ENCODE measurements at regions not wholly inside any gene's neighbourhood (a gene's known extent, or its start where the extent isn't known, plus 50 kb on each side); places are given as distances from the start of the nearest gene placed in this dataset.
"Not testable (repeated sequence)": the region's sequence is repeated elsewhere in the genome, so short reads cannot be mapped to it uniquely, and the experiment has no call there.

DNA sequence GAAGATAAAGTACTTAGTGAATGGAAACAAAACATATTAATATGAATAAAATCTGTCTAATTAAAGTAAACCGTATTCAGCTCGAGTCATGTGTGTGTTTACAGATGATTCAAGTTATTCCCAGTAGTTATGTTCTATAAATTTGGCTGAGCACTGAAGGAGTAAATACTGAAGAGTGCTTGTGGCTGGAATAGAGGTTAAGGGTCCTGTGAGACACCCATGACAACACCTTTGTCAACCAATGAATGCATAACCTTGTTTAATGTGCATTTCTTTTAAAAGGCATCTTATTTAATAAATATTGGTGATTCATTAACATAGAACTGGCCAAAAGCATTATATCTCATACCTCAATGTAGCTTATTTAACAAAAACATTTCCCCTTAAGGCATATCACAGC is 577.8 kb upstream of the SLITRK5 start:
- DNase-seq (ENCODE audit: low read depth, low spot score), result no peak

DNA sequence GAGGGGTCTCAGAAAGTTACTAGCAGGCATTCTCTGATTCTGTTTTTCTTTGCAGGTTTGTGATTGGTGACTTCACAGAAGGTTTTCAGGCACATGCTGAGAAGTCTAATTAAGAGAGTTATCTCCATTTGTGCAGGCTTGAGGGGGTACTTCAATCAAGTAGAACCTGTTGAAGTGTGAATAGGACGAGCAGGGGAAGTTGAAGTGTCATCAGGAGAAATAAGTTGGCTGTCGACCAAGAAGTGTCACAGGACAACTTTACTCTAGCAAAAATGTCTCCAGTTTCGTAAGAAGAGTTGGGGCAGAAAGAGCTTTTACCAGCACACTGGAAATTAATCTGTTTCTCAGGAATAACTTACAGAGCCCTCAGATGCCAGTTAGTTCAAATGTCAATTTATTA is 576.5 kb upstream of the SLITRK5 start:
- DNase-seq (ENCODE audit: low read depth, low spot score), result no peak

DNA sequence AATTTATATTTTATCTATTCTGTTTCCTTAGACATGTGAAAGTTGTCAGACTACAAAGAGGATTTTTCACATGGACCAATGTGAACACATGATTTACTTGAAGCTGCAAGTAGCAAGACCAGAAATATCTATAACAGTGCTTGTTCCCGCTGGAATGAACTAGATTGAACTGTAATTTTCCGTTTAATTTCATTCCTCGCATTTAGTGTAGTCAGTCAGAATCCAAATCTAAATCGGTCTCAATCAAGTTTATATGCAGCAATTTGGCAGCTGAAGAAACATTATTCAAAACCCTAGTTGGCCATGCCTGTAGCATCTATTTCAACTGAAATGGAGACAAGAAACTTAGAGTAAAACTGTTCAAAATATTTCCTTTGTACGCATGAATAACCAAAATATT is 570.7 kb upstream of the SLITRK5 start:
- no peak for DNase-seq (ENCODE audit: low read depth, low spot score)

- DNase-seq (ENCODE audit: low read depth, low spot score), result no peak
Measured at GRCh38 chr13:87107651-87108050, 563.5 kb upstream of the SLITRK5 start.

DNA sequence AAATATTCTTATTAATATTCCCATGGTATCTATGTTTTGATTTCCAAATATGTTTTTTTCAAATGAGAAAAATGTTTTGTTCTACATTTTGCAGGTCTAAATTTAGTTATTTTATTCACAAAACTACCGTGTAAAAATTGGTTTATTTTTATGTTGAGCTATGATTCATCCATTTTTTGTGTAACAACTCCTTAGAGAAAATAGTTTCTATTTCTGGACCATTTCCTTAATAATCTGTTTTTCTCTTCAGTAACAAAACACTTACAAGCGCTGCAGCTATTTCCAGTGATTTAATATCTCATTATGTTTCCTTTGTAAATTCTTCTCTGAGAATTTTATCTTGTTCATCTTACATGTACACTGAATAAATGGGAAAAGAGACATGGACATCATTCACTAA is 550.7 kb upstream of the SLITRK5 start:
- DNase-seq (ENCODE audit: low read depth, low spot score), result no peak

- DNase-seq (ENCODE audit: low read depth, low spot score), result no peak
Measured at GRCh38 chr13:87122551-87122950, 548.6 kb upstream of the SLITRK5 start.

GRCh38 chr13:87123987-87124784 is 547.0 kb upstream of the SLITRK5 start:
- DNase-seq (ENCODE audit: low read depth, low spot score), result peak; percentile 95

DNA sequence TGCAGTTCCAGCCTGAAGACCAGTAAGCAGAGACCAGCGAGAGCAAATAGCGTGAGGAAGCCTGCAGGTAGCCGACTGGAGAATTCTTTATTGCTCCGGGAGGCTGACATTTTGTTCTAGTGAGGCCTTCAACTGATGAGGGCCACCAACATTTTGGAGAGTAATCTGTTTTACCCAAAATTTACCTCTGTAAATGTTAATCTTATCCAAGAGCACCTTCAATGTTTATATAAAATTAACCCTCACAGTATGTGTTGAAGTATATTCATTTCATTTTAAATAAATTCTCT is 546.4 kb upstream of the SLITRK5 start:
- no peak for DNase-seq (ENCODE audit: low read depth, low spot score)

DNA sequence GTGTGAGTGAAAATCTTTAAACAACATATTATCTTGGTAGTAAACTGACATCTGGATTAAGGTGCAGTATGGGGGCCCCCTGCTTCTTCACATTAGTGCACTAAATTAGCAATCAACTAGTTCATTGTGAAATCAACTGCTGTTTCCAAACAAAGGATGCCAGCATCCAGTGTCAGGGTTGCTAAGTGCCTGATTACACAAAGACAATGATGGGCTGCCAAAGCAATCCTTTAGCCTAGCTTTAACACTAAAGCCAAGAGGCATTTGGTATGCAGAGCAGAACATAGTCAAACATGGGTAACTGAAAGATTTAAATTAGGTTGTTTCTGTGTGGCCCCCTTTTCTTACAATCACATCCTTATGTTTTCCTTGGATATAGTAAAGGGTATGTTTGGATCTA is 543.1 kb upstream of the SLITRK5 start:
- DNase-seq (ENCODE audit: low read depth, low spot score), result no peak

GRCh38 chr13:87128491-87128890 is 542.7 kb upstream of the SLITRK5 start:
- DNase-seq (ENCODE audit: low read depth, low spot score), result no peak

GRCh38 chr13:87129602-87130300 is 541.4 kb upstream of the SLITRK5 start:
- no peak for DNase-seq (ENCODE audit: low read depth, low spot score)

DNA sequence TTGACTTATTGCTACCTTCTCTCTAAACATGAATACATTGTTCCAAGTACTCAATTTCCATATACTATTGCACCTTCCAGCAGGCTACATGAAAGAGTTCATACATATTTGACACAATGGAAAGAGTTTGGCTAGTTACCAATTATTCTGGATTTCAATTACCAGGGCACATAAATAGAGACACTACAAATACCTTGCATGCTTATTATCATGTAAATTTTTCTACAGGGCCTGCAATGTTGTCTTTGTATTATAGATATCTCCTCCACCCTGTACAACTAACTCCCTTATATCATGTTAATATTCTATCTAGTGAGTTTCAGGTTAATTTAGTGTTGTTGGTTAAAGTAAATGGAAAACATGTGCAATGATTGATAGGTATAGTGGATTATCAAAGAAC is 540.7 kb upstream of the SLITRK5 start:
- no peak for DNase-seq (ENCODE audit: low read depth, low spot score)

GRCh38 chr13:87131611-87132010 is 539.6 kb upstream of the SLITRK5 start:
- no peak for DNase-seq (ENCODE audit: low read depth, low spot score)

DNA sequence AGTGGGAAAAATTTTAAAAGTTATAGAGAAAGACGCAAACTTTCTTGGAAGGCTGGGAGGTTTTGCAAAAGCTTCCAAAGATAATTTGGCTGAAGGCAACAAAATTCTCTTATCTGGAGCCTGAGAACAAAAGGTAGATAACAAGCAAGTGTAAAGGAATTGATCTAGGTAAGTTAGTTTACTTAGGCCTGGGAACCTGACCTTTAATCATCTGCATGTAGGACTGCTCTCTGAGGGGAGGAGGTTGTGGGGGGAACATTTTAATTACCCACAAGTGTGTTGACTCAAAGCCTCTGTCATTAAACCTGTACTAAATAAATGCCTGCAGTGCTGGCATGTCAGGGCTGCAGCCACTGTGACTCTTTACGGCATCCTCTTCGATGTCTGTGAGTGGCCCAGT is 532.3 kb upstream of the SLITRK5 start:
- no peak for DNase-seq (ENCODE audit: low read depth, low spot score)

GRCh38 chr13:87147076-87147475 is 524.1 kb upstream of the SLITRK5 start:
- no peak for DNase-seq (ENCODE audit: low read depth, low spot score)

GRCh38 chr13:87153371-87153770 is 517.8 kb upstream of the SLITRK5 start:
- no peak for DNase-seq (ENCODE audit: low read depth, low spot score)

DNA sequence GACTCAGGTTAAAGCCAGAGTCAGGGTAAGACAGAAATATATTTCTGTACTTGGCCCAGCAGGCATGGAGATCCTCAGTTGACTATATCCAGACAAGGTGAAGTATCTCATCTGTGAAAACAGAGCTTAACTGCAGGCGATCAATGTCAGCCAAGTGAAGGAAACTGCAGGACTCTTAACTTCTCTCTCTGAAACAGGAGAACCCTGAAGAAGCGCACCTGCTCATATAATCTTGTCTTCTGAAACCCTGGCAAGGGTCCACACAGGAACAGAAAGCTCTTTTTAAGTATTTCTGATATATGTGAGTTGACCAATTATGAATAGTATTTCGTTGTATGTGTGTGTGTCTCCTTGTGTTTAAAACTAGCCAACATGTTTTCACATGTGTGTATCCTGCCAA is 504.8 kb upstream of the SLITRK5 start:
- no peak for DNase-seq (ENCODE audit: low read depth, low spot score)

DNA sequence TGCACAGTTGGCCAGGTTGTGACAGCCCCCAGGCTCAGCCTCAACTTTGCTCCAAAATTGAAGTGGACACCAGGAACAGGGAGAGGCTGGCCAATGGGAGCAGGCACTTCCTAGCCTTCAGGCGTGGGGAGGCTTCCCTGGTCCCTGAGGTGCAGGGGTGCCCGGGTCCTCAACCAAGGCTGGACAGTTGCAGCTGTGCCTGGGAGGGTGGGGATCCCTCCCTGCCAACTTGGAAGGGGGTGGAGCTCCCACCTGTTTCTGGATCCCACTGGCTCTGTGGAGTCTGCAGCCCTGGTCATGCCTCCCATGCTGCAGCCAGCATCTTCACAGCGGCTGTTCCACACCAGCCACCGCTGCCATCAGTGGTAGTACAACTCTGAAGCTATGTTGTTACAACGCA is 502.8 kb upstream of the SLITRK5 start:
- DNase-seq (ENCODE audit: low read depth, low spot score), result no peak

- DNase-seq (ENCODE audit: low read depth, low spot score), result no peak
Measured at GRCh38 chr13:87169337-87169736, 501.8 kb upstream of the SLITRK5 start.

DNA sequence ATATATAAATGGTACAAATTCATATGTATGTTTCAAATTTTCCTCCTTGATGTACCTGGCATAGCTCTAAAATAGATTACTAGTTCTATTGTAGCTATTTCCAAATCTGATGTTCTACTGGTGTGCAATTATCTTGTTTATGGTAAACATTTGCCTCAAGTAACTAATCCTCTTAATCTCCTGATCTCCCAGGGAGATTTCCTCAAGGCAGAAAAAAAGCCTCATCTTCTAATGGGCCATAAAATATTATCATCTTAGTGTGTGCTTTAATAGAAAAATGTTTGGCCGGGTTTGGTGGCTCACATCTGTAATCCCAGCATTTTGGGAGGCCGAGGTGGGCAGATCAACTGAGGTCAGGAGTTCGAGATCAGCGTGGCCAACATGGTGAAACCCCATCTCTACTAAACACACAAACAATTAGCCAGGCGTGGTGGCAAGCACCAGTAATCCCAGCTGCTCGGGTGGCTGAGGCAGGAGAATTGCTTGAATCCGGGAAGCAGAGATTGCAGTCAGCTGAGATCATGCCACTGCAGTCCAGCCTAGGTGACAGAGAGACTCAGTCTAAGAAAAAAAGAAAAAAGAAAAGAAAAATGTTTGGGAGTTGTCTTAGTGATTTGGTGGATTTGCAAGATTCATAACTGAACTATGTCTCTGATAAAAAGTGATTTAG is 498.9 kb upstream of the SLITRK5 start:
- no peak for DNase-seq (ENCODE audit: low read depth, low spot score)

- DNase-seq (ENCODE audit: low read depth, low spot score), result not testable (repeated sequence)
Measured at GRCh38 chr13:87185138-87185537, 486.0 kb upstream of the SLITRK5 start.

- not testable (repeated sequence) for DNase-seq (ENCODE audit: low read depth, low spot score)
Measured at GRCh38 chr13:87186647-87187046, 484.5 kb upstream of the SLITRK5 start.

- DNase-seq (ENCODE audit: low read depth, low spot score), result not testable (repeated sequence)
Measured at GRCh38 chr13:87191485-87191884, 479.7 kb upstream of the SLITRK5 start.

Measured in brain pericyte (primary cell).